ENCODE measurements at regions not wholly inside any gene's neighbourhood (a gene's known extent, or its start where the extent isn't known, plus 50 kb on each side); places are given as distances from the start of the nearest gene placed in this dataset.
A peak's percentile ranks its signal among the peaks of the same experiment; 100 is the strongest.
"Not testable (repeated sequence)": the region's sequence is repeated elsewhere in the genome, so short reads cannot be mapped to it uniquely, and the experiment has no call there.

GRCh38 chr12:116433249-116433648 lies 125.9 kb upstream of the MAP1LC3B2 start:
- no peak for DNase-seq

- DNase-seq = no peak
Measured at GRCh38 chr12:116434155-116435011, 124.8 kb upstream of the MAP1LC3B2 start.

GRCh38 chr12:116435984-116436383 lies 123.2 kb upstream of the MAP1LC3B2 start:
- DNase-seq = no peak

GRCh38 chr12:116436561-116437249 lies 122.5 kb upstream of the MAP1LC3B2 start:
- DNase-seq = no peak

GRCh38 chr12:116441292-116441691 lies 117.9 kb upstream of the MAP1LC3B2 start:
- no peak for DNase-seq

GRCh38 chr12:116442304-116442703 lies 116.9 kb upstream of the MAP1LC3B2 start:
- no peak for DNase-seq

GRCh38 chr12:116442946-116443345 lies 116.2 kb upstream of the MAP1LC3B2 start:
- no peak for DNase-seq

GRCh38 chr12:116443821-116444589 lies 115.2 kb upstream of the MAP1LC3B2 start:
- peak; percentile 26 for DNase-seq

GRCh38 chr12:116444590-116444943 lies 114.6 kb upstream of the MAP1LC3B2 start:
- no peak for DNase-seq

- DNase-seq = no peak
Measured at GRCh38 chr12:116448165-116448739, 110.9 kb upstream of the MAP1LC3B2 start.

- DNase-seq = no peak
Measured at GRCh38 chr12:116450406-116450910, 108.7 kb upstream of the MAP1LC3B2 start.

- not testable (repeated sequence) for DNase-seq
Measured at GRCh38 chr12:116452975-116453374, 106.2 kb upstream of the MAP1LC3B2 start.

- no peak for DNase-seq
Measured at GRCh38 chr12:116453631-116454030, 105.5 kb upstream of the MAP1LC3B2 start.

- DNase-seq = no peak
Measured at GRCh38 chr12:116454076-116454475, 105.1 kb upstream of the MAP1LC3B2 start.

- DNase-seq = no peak
Measured at GRCh38 chr12:116454950-116455447, 104.2 kb upstream of the MAP1LC3B2 start.

GRCh38 chr12:116455540-116456329 lies 103.4 kb upstream of the MAP1LC3B2 start:
- no peak for DNase-seq

- DNase-seq = no peak
Measured at GRCh38 chr12:116456330-116457082, 102.7 kb upstream of the MAP1LC3B2 start.

- DNase-seq = no peak
Measured at GRCh38 chr12:116458492-116458891, 100.7 kb upstream of the MAP1LC3B2 start.

GRCh38 chr12:116459011-116459875 lies 99.9 kb upstream of the MAP1LC3B2 start:
- DNase-seq = no peak
